H1 (cell line): ENCODE measurements at regions not wholly inside any gene's neighbourhood (a gene's known extent, or its start where the extent isn't known, plus 50 kb on each side); places are given as distances from the start of the nearest gene placed in this dataset.

ENCODE experiments used
- CTCF ChIA-PET: fragments of 300-600 bp; sonication (Branson Sonifier 250); formaldehyde crosslinking; loops from one replicate; lab custom pipeline; 2021; ENCODE audit not compliant: partially characterized antibody; lab: Charles Lee
- POLR2A ChIA-PET: fragments of 300-600 bp; sonication (Branson Sonifier 250); formaldehyde crosslinking; loops from one replicate; lab custom pipeline; 2021; ENCODE audit warnings: inconsistent platforms; ENCODE audit not compliant: partially characterized antibody; lab: Charles Lee
- DNase-seq, 2 experiments: peaks; one replicate each; pipeline versions ENCODE4 v3.0.0 to v3.0.0-alpha.2; 2010 to 2022; ENCODE audit warnings: low spot score in 2 of 2, low read depth in 1 of 2, mixed read lengths in 1 of 2
- FAIRE-seq: peaks from 2 replicates; lab custom pipeline; 2011; peaks lifted over from hg19 to GRCh38; lab: Jason Lieb, UNC
- H2AFZ ChIP-seq: 2 replicates; pipeline ENCODE4 v1.8.1; 2012; ENCODE audit warnings: low read length, inconsistent platforms
- H2AK5ac ChIP-seq: 2 replicates; pipeline ENCODE4 v1.6.1; 2013; ENCODE audit warnings: low read depth, low read length
- H2BK120ac ChIP-seq: replicated peaks from 2 replicates; pipeline ENCODE3; 2013; ENCODE audit warnings: low read depth, low read length, inconsistent platforms
- H2BK12ac ChIP-seq: 2 replicates; pipeline ENCODE4 v1.6.1; 2013; ENCODE audit warnings: low read depth, low read length
- H2BK15ac ChIP-seq: 2 replicates; pipeline ENCODE4 v1.6.1; 2013; ENCODE audit warnings: low read length
- H2BK20ac ChIP-seq: 2 replicates; pipeline ENCODE4 v1.6.1; 2013; ENCODE audit warnings: low read length
- H2BK5ac ChIP-seq: 2 replicates; pipeline ENCODE4 v1.6.1; 2013; ENCODE audit warnings: low read depth, low read length
- H3K14ac ChIP-seq: 2 replicates; pipeline ENCODE4 v1.6.1; 2013; ENCODE audit warnings: inconsistent platforms; ENCODE audit not compliant: insufficient read length
- H3K18ac ChIP-seq: 2 replicates; pipeline ENCODE4 v1.6.1; 2013; ENCODE audit warnings: low read length; ENCODE audit errors: extremely low read depth
- H3K23ac ChIP-seq: 2 replicates; pipeline ENCODE4 v1.6.1; 2013; ENCODE audit warnings: inconsistent platforms; ENCODE audit not compliant: insufficient read length
- H3K23me2 ChIP-seq: 2 replicates; pipeline ENCODE4 v1.6.1; 2013; ENCODE audit warnings: low read depth, low read length
- H3K27ac ChIP-seq: 2 replicates; pipeline ENCODE4 v1.6.1; 2011; ENCODE audit warnings: low read depth, low read length, inconsistent platforms
- H3K27me3 ChIP-seq, 4 experiments: replicated peaks in 1 of 4; 1 replicate in 1 of 4; 2 replicates in 3 of 4; pipeline versions ENCODE4 v1.6.1 to v1.8.1; 2011 to 2013; ENCODE audit warnings: low read length in 3 of 4, mild to moderate bottlenecking in 3 of 4, inconsistent platforms in 2 of 4, mixed read lengths in 2 of 4, moderate library complexity in 1 of 4; ENCODE audit not compliant: control insufficient read depth in 3 of 4, insufficient read depth in 3 of 4; ENCODE audit errors: extremely low read depth in 1 of 4
- H3K36me3 ChIP-seq, 4 experiments: 2 replicates each; pipeline versions ENCODE4 v1.6.1 to v1.8.1; 2011 to 2013; ENCODE audit warnings: mild to moderate bottlenecking in 4 of 4, low read length in 3 of 4, moderate library complexity in 2 of 4, control low read depth in 1 of 4, inconsistent platforms in 1 of 4; ENCODE audit not compliant: insufficient read depth in 4 of 4, control insufficient read depth in 2 of 4
- H3K4ac ChIP-seq: replicated peaks from 2 replicates; pipeline ENCODE3; 2013; ENCODE audit warnings: low read length, low read depth, mixed read lengths, inconsistent platforms; ENCODE audit not compliant: insufficient read length
- H3K4me1 ChIP-seq, 4 experiments: replicated peaks in 1 of 4; 1 replicate in 1 of 4; 2 replicates in 3 of 4; pipeline versions ENCODE4 v1.6.1 to v1.8.1; 2011 to 2013; ENCODE audit warnings: low read length in 3 of 4, inconsistent platforms in 2 of 4, mixed read lengths in 1 of 4; ENCODE audit not compliant: insufficient read depth in 4 of 4, control insufficient read depth in 3 of 4
- H3K4me2 ChIP-seq, 2 experiments: 2 replicates each; pipeline versions ENCODE4 v1.6.1 to v1.8.1; 2011 to 2013; ENCODE audit warnings: low read depth in 2 of 2, low read length in 2 of 2, control low read depth in 1 of 2, inconsistent platforms in 1 of 2, mild to moderate bottlenecking in 1 of 2; ENCODE audit not compliant: insufficient read depth in 1 of 2
- H3K4me3 ChIP-seq, 4 experiments: fragments of 200-600, 300-600 bp in 1 of 4; sonication (generic), shearing (Covaris generic), sonication (Bioruptor Twin) in 1 of 4; 2 replicates each; pipeline versions ENCODE4 v1.5.1 to v1.8.1; 2011 to 2016; ENCODE audit warnings: low read length in 4 of 4, low read depth in 3 of 4, control low read depth in 2 of 4, inconsistent platforms in 2 of 4, mild to moderate bottlenecking in 2 of 4, mixed read lengths in 1 of 4, moderate library complexity in 1 of 4; ENCODE audit not compliant: insufficient read depth in 2 of 4; ENCODE audit errors: extremely low read depth in 1 of 4
- H3K56ac ChIP-seq: replicated peaks from 2 replicates; pipeline ENCODE3; 2013; ENCODE audit warnings: low read depth, mild to moderate bottlenecking, mixed read lengths, low read length, inconsistent platforms; ENCODE audit not compliant: insufficient read length
- H3K79me1 ChIP-seq: 2 replicates; pipeline ENCODE4 v1.6.1; 2013; ENCODE audit warnings: low read depth, low read length, control low read depth
- H3K79me2 ChIP-seq, 2 experiments: 2 replicates each; pipeline versions ENCODE4 v1.6.1 to v1.8.1; 2012 to 2013; ENCODE audit warnings: low read length in 2 of 2, mild to moderate bottlenecking in 2 of 2, inconsistent platforms in 1 of 2; ENCODE audit not compliant: insufficient read depth in 2 of 2, control insufficient read depth in 1 of 2
- H3K9ac ChIP-seq, 4 experiments: replicated peaks in 1 of 4; 1 replicate in 1 of 4; 2 replicates in 3 of 4; pipeline versions ENCODE4 v1.6.1 to v1.8.1; 2011 to 2013; ENCODE audit warnings: low read depth in 3 of 4, low read length in 3 of 4, control low read depth in 2 of 4, mild to moderate bottlenecking in 2 of 4, moderate library complexity in 2 of 4, inconsistent platforms in 1 of 4; ENCODE audit errors: extremely low read depth in 1 of 4
- H3K9me3 ChIP-seq, 2 experiments: 2 replicates each; pipeline versions ENCODE4 v1.6.1 to v1.8.1; 2012 to 2013; ENCODE audit warnings: mild to moderate bottlenecking in 2 of 2, moderate library complexity in 2 of 2, control low read depth in 1 of 2, inconsistent platforms in 1 of 2, low read depth in 1 of 2, low read length in 1 of 2, mixed read lengths in 1 of 2; ENCODE audit not compliant: insufficient read depth in 2 of 2
- H4K20me1 ChIP-seq, 2 experiments: replicated peaks in 1 of 2; 2 replicates each; pipeline versions ENCODE3 to v1.8.1; 2011 to 2013; ENCODE audit warnings: inconsistent platforms in 2 of 2, low read length in 2 of 2, mild to moderate bottlenecking in 1 of 2; ENCODE audit not compliant: insufficient read depth in 2 of 2, control insufficient read depth in 1 of 2
- H4K5ac ChIP-seq: 2 replicates; pipeline ENCODE4 v1.6.1; 2013; ENCODE audit warnings: low read length, low read depth, mixed read lengths, inconsistent platforms; ENCODE audit not compliant: insufficient read length
- H4K8ac ChIP-seq: 2 replicates; pipeline ENCODE4 v1.8.0; 2013; ENCODE audit warnings: mild to moderate bottlenecking, moderate library complexity, low read length, inconsistent platforms; ENCODE audit not compliant: insufficient read depth; ENCODE audit errors: extremely low read depth
- H4K91ac ChIP-seq: replicated peaks from 2 replicates; pipeline ENCODE3; 2013; ENCODE audit warnings: low read length, mixed read lengths, inconsistent platforms; ENCODE audit not compliant: insufficient read length
- ASH2L ChIP-seq: fragments of 200-600, 300-600 bp; sonication (generic); IDR thresholded peaks from one replicate; pipeline ENCODE4 v1.7.1; 2017; ENCODE audit warnings: low read length
- CHD1 ChIP-seq: IDR thresholded peaks from 2 replicates; pipeline ENCODE4 v1.6.1; 2012; ENCODE audit warnings: low read depth, low read length, improper control_type of control experiment
- CREB1 ChIP-seq: IDR thresholded peaks from 2 replicates; pipeline ENCODE4 v1.6.1; 2012; ENCODE audit warnings: inconsistent platforms
- EGR1 ChIP-seq: IDR thresholded peaks from 2 replicates; pipeline ENCODE4 v1.6.1; 2011; ENCODE audit warnings: low read depth, low read length, borderline replicate concordance
- GABPA ChIP-seq: IDR thresholded peaks from 2 replicates; pipeline ENCODE4 v1.6.1; 2011; ENCODE audit warnings: mild to moderate bottlenecking, low read length, moderate library complexity, borderline replicate concordance; ENCODE audit not compliant: insufficient read depth
- HDAC2 ChIP-seq, 2 experiments: fragments of 300-600 bp in 1 of 2; sonication (generic) in 1 of 2; IDR thresholded peaks; 2 replicates each; pipeline ENCODE4 v1.6.1; 2011 to 2012; ENCODE audit warnings: low read depth in 2 of 2, low read length in 2 of 2, mild to moderate bottlenecking in 2 of 2, moderate library complexity in 2 of 2, borderline replicate concordance in 1 of 2, inconsistent platforms in 1 of 2
- NANOG ChIP-seq: IDR thresholded peaks from 2 replicates; pipeline ENCODE4 v1.6.1; 2011; ENCODE audit warnings: low read length, low read depth, mild to moderate bottlenecking, inconsistent platforms; ENCODE audit not compliant: insufficient read depth, poor library complexity, severe bottlenecking
- RNF2 ChIP-seq: fragments of 200-900, 300-1000 bp; sonication (generic); IDR thresholded peaks from 2 replicates; pipeline ENCODE4 v1.7.1; 2016; ENCODE audit warnings: borderline replicate concordance, low read depth, mild to moderate bottlenecking, antibody characterized with exemption, low read length; ENCODE audit not compliant: poor library complexity, severe bottlenecking; ENCODE audit errors: missing control alignments
- WGBS, 2 experiments: shearing (Covaris generic) in 1 of 2; methylation state at CpG; one replicate each; pipeline versions ENCODE4 v1.1.6 to v1.1.7; 2013 to 2015; ENCODE audit warnings: low lambda C conversion rate in 2 of 2, mixed read lengths in 2 of 2, inconsistent platforms in 1 of 2, low coverage in 1 of 2, missing lambda C conversion rate in 1 of 2; ENCODE audit not compliant: insufficient replicate concordance in 2 of 2, insufficient coverage in 1 of 2, insufficient read length in 1 of 2; ENCODE audit errors: extremely low coverage in 1 of 2, missing lambda C conversion rate in 1 of 2; 5-methylcytosine and 5-hydroxymethylcytosine counted together
- TF ChIP-seq, protein P1 (sequence below): IDR thresholded peaks from 2 replicates; pipeline ENCODE4 v1.6.1; 2012; ENCODE audit warnings: low read length, inconsistent platforms

DNA sequence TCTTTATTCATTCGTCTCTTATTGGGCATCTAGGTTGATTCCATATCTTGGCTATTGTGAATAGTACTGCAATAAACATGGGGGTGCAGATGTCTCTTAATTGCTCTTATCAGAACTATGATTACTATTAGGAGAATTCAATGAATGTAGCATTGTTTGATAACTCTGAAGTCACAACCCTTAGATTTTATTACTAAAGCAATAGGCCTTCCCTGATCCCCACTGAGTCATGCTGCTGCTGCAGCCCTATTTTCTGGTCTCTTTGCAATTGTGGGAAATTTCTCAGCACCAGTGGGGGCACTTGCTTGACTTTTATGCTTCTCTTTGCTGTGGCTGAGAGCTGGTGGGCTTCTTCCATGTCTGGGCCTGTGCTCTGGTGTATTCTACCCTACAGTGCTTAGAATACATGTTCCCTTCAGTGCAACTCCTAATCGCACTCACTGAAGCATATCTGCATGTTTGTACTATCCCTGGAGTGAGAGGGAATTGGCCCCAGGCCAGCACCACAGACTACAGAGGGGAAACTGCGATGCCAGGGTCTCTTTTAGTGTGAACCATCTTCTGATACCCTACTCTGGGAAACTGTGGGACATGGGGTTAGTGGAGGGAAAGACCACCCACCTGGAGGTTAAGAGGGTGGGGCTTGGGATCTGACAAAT is 52.2 kb upstream of the ROR1 start:
- H3K9ac ChIP-seq = no peak overlapping the region
- FAIRE-seq = no peak
- H2AFZ ChIP-seq = no peak overlapping the region
- H2BK5ac ChIP-seq = peak overlapping the region; percentile 54; the same call in 1 of the 2 replicates
- H3K56ac ChIP-seq = no peak overlapping the region
- H3K4me1 ChIP-seq = peaks cover 0 to 8% (median 4%) of the 10 kb centered on the region in 4 experiments; a peak in 4 of 7 replicates
- H3K18ac ChIP-seq = no peak overlapping the region
- no peak overlapping the region for H2BK15ac ChIP-seq
- no peak overlapping the region for H4K8ac ChIP-seq
- CTCF ChIA-PET = interaction anchor here (1.0 to 1.8 kb wide), 4 partner anchors 29 to 201 kb away, joined by 3 to 6 read pairs (median 3); no protein-coding TSS in a partner anchor
- no peaks in the 10 kb centered on the region for H3K23me2 ChIP-seq
- H3K4me3 ChIP-seq = no peak overlapping the region
- H3K27me3 ChIP-seq = no peaks in the 10 kb centered on the region
- no peak overlapping the region for H3K27ac ChIP-seq
- no peaks in the 10 kb centered on the region for H3K79me1 ChIP-seq
- H3K23ac ChIP-seq = no peak overlapping the region
- no peaks in the 10 kb centered on the region for H3K79me2 ChIP-seq
- no peak overlapping the region for H3K4me2 ChIP-seq
- no peaks in the 10 kb centered on the region for H3K36me3 ChIP-seq
- no peaks in the 10 kb centered on the region for H4K20me1 ChIP-seq
- H3K9me3 ChIP-seq = no peaks in the 10 kb centered on the region
- H2BK120ac ChIP-seq = no peak overlapping the region
- no peak overlapping the region for H2BK20ac ChIP-seq
- DNase-seq = no peak
- POLR2A ChIA-PET = no interaction called here
- H4K5ac ChIP-seq = no peak overlapping the region
- no peak overlapping the region for H4K91ac ChIP-seq
- H2BK12ac ChIP-seq = peak overlapping the region; percentile 50; the same call in 1 of the 2 replicates
- H3K14ac ChIP-seq = no peak overlapping the region
- no peak overlapping the region for H2AK5ac ChIP-seq
- 87% methylated on average over 3 of the region's 3 CpGs; no CpG with 5 or more reads in 1 of the 2 experiments for WGBS, 2 experiments
- H3K4ac ChIP-seq = peak overlapping the region; percentile 72
- TF ChIP-seq EGR1 (no peak), ASH2L (no peak), NANOG (no peak), HDAC2 (IDR thresholded peaks at IDR 0.05; ENCODE audit: borderline replicate concordance in 1 of 2, low read depth in 2 of 2, low read length in 2 of 2) (no peak), CREB1 (no peak), CHD1 (no peak), RNF2 (no peak), GABPA (no peak)
- TF ChIP-seq, protein P1, sequence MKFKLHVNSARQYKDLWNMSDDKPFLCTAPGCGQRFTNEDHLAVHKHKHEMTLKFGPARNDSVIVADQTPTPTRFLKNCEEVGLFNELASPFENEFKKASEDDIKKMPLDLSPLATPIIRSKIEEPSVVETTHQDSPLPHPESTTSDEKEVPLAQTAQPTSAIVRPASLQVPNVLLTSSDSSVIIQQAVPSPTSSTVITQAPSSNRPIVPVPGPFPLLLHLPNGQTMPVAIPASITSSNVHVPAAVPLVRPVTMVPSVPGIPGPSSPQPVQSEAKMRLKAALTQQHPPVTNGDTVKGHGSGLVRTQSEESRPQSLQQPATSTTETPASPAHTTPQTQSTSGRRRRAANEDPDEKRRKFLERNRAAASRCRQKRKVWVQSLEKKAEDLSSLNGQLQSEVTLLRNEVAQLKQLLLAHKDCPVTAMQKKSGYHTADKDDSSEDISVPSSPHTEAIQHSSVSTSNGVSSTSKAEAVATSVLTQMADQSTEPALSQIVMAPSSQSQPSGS = no peak
